HepG2 (cell line): ENCODE measurements at regions not wholly inside any gene's neighbourhood (a gene's known extent, or its start where the extent isn't known, plus 50 kb on each side); places are given as distances from the start of the nearest gene placed in this dataset.

Experiments used
- ATAC-seq: fragments of 200-7000 bp; cut with Tn5 transposase; 3 replicates; pipeline ENCODE4 v1.9.1; 2020; ENCODE audit warnings: mild to moderate bottlenecking, moderate library complexity
- BruUV-seq: library from RNA; stranded (reverse); fragments of 400-500 nt; replicated peaks from 2 replicates; lab custom pipeline; 2021; lab: Mats Ljungman, UMichigan
- CTCF ChIA-PET: fragments of 300-600 bp; formaldehyde crosslinking; extraction: SDS; loops from one replicate; lab custom pipeline; 2021; ENCODE audit warnings: low total read pairs, inconsistent platforms, low intra/inter-chr PET ratio; lab: Yijun Ruan, JAX
- POLR2A ChIA-PET: fragments of 350-600 bp; sonication (Branson Sonifier 250); formaldehyde crosslinking; loops from one replicate; lab custom pipeline; 2020; ENCODE audit warnings: antibody characterized with exemption, inconsistent platforms; lab: Yijun Ruan, JAX
- DNase-seq: peaks from one replicate; pipeline ENCODE4 v3.0.0-alpha.2; 2015; ENCODE audit warnings: low spot score
- FAIRE-seq: peaks from 3 replicates; lab custom pipeline; 2011; peaks lifted over from hg19 to GRCh38; lab: Jason Lieb, UNC
- H2AFZ ChIP-seq: one replicate; pipeline ENCODE4 v1.6.1; 2011; ENCODE audit warnings: low read length, inconsistent platforms
- H3K27ac ChIP-seq: fragments of 300-600 bp; 3 replicates; pipeline ENCODE4 v1.8.0; 2011; ENCODE audit warnings: mixed run types, mild to moderate bottlenecking, mixed read lengths, low read length, inconsistent platforms; ENCODE audit not compliant: insufficient read depth; ENCODE audit errors: extremely low read length
- H3K27me3 ChIP-seq, 2 experiments: fragments of 200-600 bp in 1 of 2; 2 replicates in 1 of 2; 3 replicates in 1 of 2; pipeline versions ENCODE4 v1.6.0 to v1.8.0; 2011; ENCODE audit warnings: low read length in 2 of 2, mild to moderate bottlenecking in 2 of 2, moderate library complexity in 2 of 2, inconsistent platforms in 1 of 2; ENCODE audit not compliant: insufficient read depth in 2 of 2, control insufficient read depth in 1 of 2
- H3K36me3 ChIP-seq, 2 experiments: fragments of 200-600 bp in 1 of 2; replicated peaks in 1 of 2; 2 replicates in 1 of 2; 3 replicates in 1 of 2; pipeline versions ENCODE4 v1.5.1 to v1.8.0; 2011; ENCODE audit warnings: low read length in 2 of 2, inconsistent platforms in 1 of 2; ENCODE audit not compliant: insufficient read depth in 2 of 2, control insufficient read depth in 1 of 2
- H3K4me1 ChIP-seq: 2 replicates; pipeline ENCODE4 v1.5.1; 2012; ENCODE audit warnings: low read length, inconsistent platforms; ENCODE audit not compliant: insufficient read depth
- H3K4me2 ChIP-seq: 2 replicates; pipeline ENCODE4 v1.6.0; 2011; ENCODE audit warnings: low read depth, low read length, inconsistent platforms
- H3K4me3 ChIP-seq, 3 experiments: fragments of 200-600 bp in 1 of 3; sonication (generic), shearing (Covaris generic) in 1 of 3; replicated peaks in 1 of 3; 2 replicates each; pipeline ENCODE4 v1.5.1; 2011 to 2016; ENCODE audit warnings: low read length in 3 of 3, inconsistent platforms in 2 of 3, low read depth in 2 of 3, mild to moderate bottlenecking in 2 of 3, control low read depth in 1 of 3, mixed read lengths in 1 of 3; ENCODE audit not compliant: insufficient read depth in 1 of 3
- H3K79me2 ChIP-seq: one replicate; pipeline ENCODE4 v1.6.1; 2011; ENCODE audit warnings: low read length, inconsistent platforms; ENCODE audit not compliant: insufficient read depth
- H3K9ac ChIP-seq: 2 replicates; pipeline ENCODE4 v1.6.0; 2011; ENCODE audit warnings: mild to moderate bottlenecking, low read depth, low read length, inconsistent platforms; ENCODE audit not compliant: insufficient read depth
- H3K9me3 ChIP-seq: 2 replicates; pipeline ENCODE4 v1.5.1; 2012; ENCODE audit warnings: mild to moderate bottlenecking, low read length
- H4K20me1 ChIP-seq: 2 replicates; pipeline ENCODE4 v1.6.0; 2011; ENCODE audit warnings: inconsistent platforms, mild to moderate bottlenecking, low read length, moderate library complexity; ENCODE audit not compliant: insufficient read depth
- CENPT ChIP-seq: sonication (generic); formaldehyde crosslinking; IDR thresholded peaks from 2 replicates; pipeline ENCODE4 v1.8.0; 2022; ENCODE audit warnings: low read depth, mild to moderate bottlenecking, moderate library complexity, missing genetic modification reagents
- FOXA1 ChIP-seq, 2 experiments: fragments of 450-650 bp in 1 of 2; sonication (generic) in 1 of 2; formaldehyde crosslinking in 1 of 2; IDR thresholded peaks; 2 replicates each; pipeline versions ENCODE4 v1.4.0 to v1.6.1; 2016 to 2020; ENCODE audit warnings: missing genetic modification reagents in 1 of 2
- HHEX ChIP-seq: IDR thresholded peaks from 2 replicates; pipeline ENCODE4 v1.6.1; 2016; ENCODE audit warnings: control low read depth
- MATR3 ChIP-seq: sonication (generic); formaldehyde crosslinking; IDR thresholded peaks from 2 replicates; pipeline ENCODE4 v1.4.0; 2020; ENCODE audit warnings: missing genetic modification reagents
- PAXIP1 ChIP-seq: sonication (generic); formaldehyde crosslinking; conservative IDR thresholded peaks from 2 replicates; pipeline ENCODE4 v1.4.0; 2020; ENCODE audit warnings: mild to moderate bottlenecking, missing genetic modification reagents, moderate library complexity
- SATB2 ChIP-seq: sonication (generic); formaldehyde crosslinking; IDR thresholded peaks from 2 replicates; pipeline ENCODE4 v1.5.0; 2020; ENCODE audit warnings: missing genetic modification reagents
- TOE1 ChIP-seq: sonication (generic); formaldehyde crosslinking; IDR thresholded peaks from 2 replicates; pipeline ENCODE4 v1.4.0; 2020; ENCODE audit warnings: mild to moderate bottlenecking, missing genetic modification reagents
- USF2 ChIP-seq, 2 experiments: sonication (generic) in 1 of 2; formaldehyde crosslinking in 1 of 2; IDR thresholded peaks; 2 replicates each; pipeline versions ENCODE4 v1.5.1 to v1.6.1; 2011 to 2020; ENCODE audit warnings: borderline replicate concordance in 1 of 2, low read depth in 1 of 2, low read length in 1 of 2, mild to moderate bottlenecking in 1 of 2, missing genetic modification reagents in 1 of 2, moderate library complexity in 1 of 2
- ZNF17 ChIP-seq: sonication (generic); formaldehyde crosslinking; IDR thresholded peaks from 2 replicates; pipeline ENCODE4 v1.5.0; 2020; ENCODE audit warnings: mild to moderate bottlenecking, missing genetic modification reagents
- ZNF549 ChIP-seq: sonication (generic); formaldehyde crosslinking; IDR thresholded peaks from 2 replicates; pipeline ENCODE4 v1.5.0; 2020; ENCODE audit warnings: missing genetic modification reagents
- WGBS: methylation state at CpG from one replicate; pipeline ENCODE4 v1.1.6; 2017; ENCODE audit warnings: low lambda C conversion rate; 5-methylcytosine and 5-hydroxymethylcytosine counted together
- in situ Hi-C: cut with HindIII; loops from 2 replicates; pipeline ENCODE4 v1.10.0; 2017; ENCODE audit warnings: low pct_unique_long_range_greater_than_20kb; ENCODE audit not compliant: extremely low pct_ligation_motif_present
- intact Hi-C: fragments of 100-400 bp; cut with micrococcal nuclease; formaldehyde crosslinking; loops from one replicate; pipeline ENCODE4 v1.10.0; 2022; ENCODE audit not compliant: unreplicated experiment
- TF ChIP-seq, protein P1 (sequence below): sonication (generic); formaldehyde crosslinking; IDR thresholded peaks from 2 replicates; pipeline ENCODE4 v1.5.0; 2020; ENCODE audit warnings: mild to moderate bottlenecking, missing genetic modification reagents, borderline replicate concordance

DNA sequence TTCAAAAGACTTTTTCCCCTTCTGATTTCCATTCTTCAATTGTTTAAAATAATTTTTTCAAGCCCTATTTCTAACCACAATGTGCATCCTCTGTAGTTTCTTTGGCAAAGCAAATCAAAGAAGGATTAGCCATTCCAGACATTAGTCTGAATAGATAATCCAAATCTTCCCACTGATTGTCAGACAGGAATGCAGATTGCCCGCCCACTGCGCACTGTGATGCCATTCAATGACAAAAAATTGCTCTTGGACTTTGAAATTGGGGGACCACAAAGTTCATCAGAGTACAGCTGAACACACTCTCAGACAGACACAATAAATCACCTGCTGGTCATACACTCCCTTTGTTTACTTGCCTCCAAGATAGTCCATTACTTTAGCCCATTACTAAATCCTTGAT lies 216.5 kb upstream of the DKK2 start:
- no peaks in the 10 kb centered on the region for H3K4me1 ChIP-seq
- no peak for DNase-seq
- no peak for ATAC-seq
- no peak overlapping the region for H3K4me3 ChIP-seq
- H3K9me3 ChIP-seq = no peaks in the 10 kb centered on the region
- H2AFZ ChIP-seq = no peak overlapping the region
- no peak overlapping the region for H3K9ac ChIP-seq
- WGBS = 35% methylated on average over 2 of the region's 2 CpGs
- ChIA-PET POLR2A (no interaction called here), CTCF (no interaction called here)
- intact Hi-C loops = no loop called here
- H3K4me2 ChIP-seq = no peak overlapping the region
- no peaks in the 10 kb centered on the region for H3K79me2 ChIP-seq
- H3K27ac ChIP-seq = no peak overlapping the region
- in situ Hi-C loops = no loop called here
- no TSS peak for BruUV-seq
- no peak for FAIRE-seq
- no peaks in the 10 kb centered on the region for H4K20me1 ChIP-seq
- H3K36me3 ChIP-seq = no peaks in the 10 kb centered on the region
- no peaks in the 10 kb centered on the region for H3K27me3 ChIP-seq
- TF ChIP-seq FOXA1 (IDR thresholded peaks at IDR 0.05) (no peak), FOXA1 (CRISPR knock-in tag; IDR thresholded peaks at IDR 0.05) (no peak), TOE1 (no peak), ZNF17 (CRISPR knock-in tag) (no peak), PAXIP1 (CRISPR knock-in tag) (no peak), MATR3 (CRISPR knock-in tag) (no peak), CENPT (CRISPR knock-in tag) (no peak), SATB2 (CRISPR knock-in tag) (no peak), USF2 (IDR thresholded peaks at IDR 0.05; ENCODE audit: low read depth, low read length) (no peak), USF2 (CRISPR knock-in tag; IDR thresholded peaks at IDR 0.05; ENCODE audit: borderline replicate concordance) (no peak), ZNF549 (CRISPR knock-in tag) (no peak), HHEX (CRISPR knock-in tag) (no peak)
- TF ChIP-seq, protein P1, sequence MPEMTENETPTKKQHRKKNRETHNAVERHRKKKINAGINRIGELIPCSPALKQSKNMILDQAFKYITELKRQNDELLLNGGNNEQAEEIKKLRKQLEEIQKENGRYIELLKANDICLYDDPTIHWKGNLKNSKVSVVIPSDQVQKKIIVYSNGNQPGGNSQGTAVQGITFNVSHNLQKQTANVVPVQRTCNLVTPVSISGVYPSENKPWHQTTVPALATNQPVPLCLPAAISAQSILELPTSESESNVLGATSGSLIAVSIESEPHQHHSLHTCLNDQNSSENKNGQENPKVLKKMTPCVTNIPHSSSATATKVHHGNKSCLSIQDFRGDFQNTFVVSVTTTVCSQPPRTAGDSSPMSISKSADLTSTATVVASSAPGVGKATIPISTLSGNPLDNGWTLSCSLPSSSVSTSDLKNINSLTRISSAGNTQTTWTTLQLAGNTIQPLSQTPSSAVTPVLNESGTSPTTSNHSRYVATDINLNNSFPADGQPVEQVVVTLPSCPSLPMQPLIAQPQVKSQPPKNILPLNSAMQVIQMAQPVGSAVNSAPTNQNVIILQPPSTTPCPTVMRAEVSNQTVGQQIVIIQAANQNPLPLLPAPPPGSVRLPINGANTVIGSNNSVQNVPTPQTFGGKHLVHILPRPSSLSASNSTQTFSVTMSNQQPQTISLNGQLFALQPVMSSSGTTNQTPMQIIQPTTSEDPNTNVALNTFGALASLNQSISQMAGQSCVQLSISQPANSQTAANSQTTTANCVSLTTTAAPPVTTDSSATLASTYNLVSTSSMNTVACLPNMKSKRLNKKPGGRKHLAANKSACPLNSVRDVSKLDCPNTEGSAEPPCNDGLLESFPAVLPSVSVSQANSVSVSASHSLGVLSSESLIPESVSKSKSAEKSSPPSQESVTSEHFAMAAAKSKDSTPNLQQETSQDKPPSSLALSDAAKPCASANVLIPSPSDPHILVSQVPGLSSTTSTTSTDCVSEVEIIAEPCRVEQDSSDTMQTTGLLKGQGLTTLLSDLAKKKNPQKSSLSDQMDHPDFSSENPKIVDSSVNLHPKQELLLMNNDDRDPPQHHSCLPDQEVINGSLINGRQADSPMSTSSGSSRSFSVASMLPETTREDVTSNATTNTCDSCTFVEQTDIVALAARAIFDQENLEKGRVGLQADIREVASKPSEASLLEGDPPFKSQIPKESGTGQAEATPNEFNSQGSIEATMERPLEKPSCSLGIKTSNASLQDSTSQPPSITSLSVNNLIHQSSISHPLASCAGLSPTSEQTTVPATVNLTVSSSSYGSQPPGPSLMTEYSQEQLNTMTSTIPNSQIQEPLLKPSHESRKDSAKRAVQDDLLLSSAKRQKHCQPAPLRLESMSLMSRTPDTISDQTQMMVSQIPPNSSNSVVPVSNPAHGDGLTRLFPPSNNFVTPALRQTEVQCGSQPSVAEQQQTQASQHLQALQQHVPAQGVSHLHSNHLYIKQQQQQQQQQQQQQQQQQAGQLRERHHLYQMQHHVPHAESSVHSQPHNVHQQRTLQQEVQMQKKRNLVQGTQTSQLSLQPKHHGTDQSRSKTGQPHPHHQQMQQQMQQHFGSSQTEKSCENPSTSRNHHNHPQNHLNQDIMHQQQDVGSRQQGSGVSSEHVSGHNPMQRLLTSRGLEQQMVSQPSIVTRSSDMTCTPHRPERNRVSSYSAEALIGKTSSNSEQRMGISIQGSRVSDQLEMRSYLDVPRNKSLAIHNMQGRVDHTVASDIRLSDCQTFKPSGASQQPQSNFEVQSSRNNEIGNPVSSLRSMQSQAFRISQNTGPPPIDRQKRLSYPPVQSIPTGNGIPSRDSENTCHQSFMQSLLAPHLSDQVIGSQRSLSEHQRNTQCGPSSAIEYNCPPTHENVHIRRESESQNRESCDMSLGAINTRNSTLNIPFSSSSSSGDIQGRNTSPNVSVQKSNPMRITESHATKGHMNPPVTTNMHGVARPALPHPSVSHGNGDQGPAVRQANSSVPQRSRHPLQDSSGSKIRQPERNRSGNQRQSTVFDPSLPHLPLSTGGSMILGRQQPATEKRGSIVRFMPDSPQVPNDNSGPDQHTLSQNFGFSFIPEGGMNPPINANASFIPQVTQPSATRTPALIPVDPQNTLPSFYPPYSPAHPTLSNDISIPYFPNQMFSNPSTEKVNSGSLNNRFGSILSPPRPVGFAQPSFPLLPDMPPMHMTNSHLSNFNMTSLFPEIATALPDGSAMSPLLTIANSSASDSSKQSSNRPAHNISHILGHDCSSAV (CRISPR knock-in tag) = no peak
